Prostate gland (tissue), 2 donors: ENCODE measurements at regions not wholly inside any gene's neighbourhood (a gene's known extent, or its start where the extent isn't known, plus 50 kb on each side); places are given as distances from the start of the nearest gene placed in this dataset.

Experiments
- DNase-seq: peaks from one replicate; pipeline ENCODE4 v3.0.0-alpha.2; 2019; ENCODE audit warnings: low spot score
- H3K27ac ChIP-seq, 2 donors: fragments of 200-600 bp; sonication (generic); 2 replicates each; pipeline ENCODE4 v1.5.1; 2017 to 2019
- H3K27me3 ChIP-seq: fragments of 200-600 bp; sonication (generic); replicated peaks from 2 replicates; pipeline ENCODE4 v1.5.1; 2019; ENCODE audit not compliant: insufficient read depth
- H3K36me3 ChIP-seq, 2 donors: fragments of 200-600 bp; sonication (generic); 1 replicate in 1 of 2; 2 replicates in 1 of 2; pipeline versions ENCODE4 v1.5.1 to v1.8.1; 2017 to 2019
- H3K4me1 ChIP-seq: fragments of 200-600 bp; sonication (generic); replicated peaks from 2 replicates; pipeline ENCODE4 v1.5.1; 2019
- H3K4me3 ChIP-seq, 2 donors: fragments of 200-600 bp; sonication (generic); 2 replicates each; pipeline ENCODE4 v1.5.1; 2017 to 2019
- H3K9me3 ChIP-seq: fragments of 200-600 bp; sonication (generic); 2 replicates; pipeline ENCODE4 v1.5.1; 2017
- CTCF ChIP-seq, 4 experiments: fragments of 200-600 bp in 2 of 4; fragments of 450-650 bp in 2 of 4; sonication (generic) in 2 of 4; IDR thresholded peaks; 1 replicate in 3 of 4; 2 replicates in 1 of 4; pipeline ENCODE4 v1.5.1; 2016 to 2019; ENCODE audit warnings: antibody characterized with exemption in 4 of 4, mild to moderate bottlenecking in 2 of 4, moderate library complexity in 2 of 4
- POLR2A ChIP-seq: fragments of 450-650 bp; IDR thresholded peaks from one replicate; pipeline ENCODE4 v1.6.1; 2016; ENCODE audit warnings: antibody characterized with exemption, mild to moderate bottlenecking
- POLR2AphosphoS5 ChIP-seq: sonication (generic); formaldehyde crosslinking; IDR thresholded peaks from one replicate; pipeline ENCODE4 v1.6.1; 2017; ENCODE audit warnings: antibody characterized with exemption
- whole genome bisulfite sequencing: methylation state at CpG from one replicate; pipeline ENCODE4 v1.1.5; 2018; 5-methylcytosine and 5-hydroxymethylcytosine counted together
- intact Hi-C: fragments of 100-400 bp; cut with DNase I; formaldehyde crosslinking; loops from one replicate; pipeline ENCODE4 v1.14.2; 2022

- 29% methylated on average over 5 of the region's 5 CpGs for WGBS
- peak; percentile 79 for DNase-seq
- H3K4me1 ChIP-seq, result peaks cover 11% of the 10 kb centered on the region
- H3K27ac ChIP-seq, result peak overlapping the region; percentile 45 to 60
- no peak overlapping the region for H3K4me3 ChIP-seq
- H3K27me3 ChIP-seq, result no peaks in the 10 kb centered on the region
- intact Hi-C loops, result no loop called here
- H3K36me3 ChIP-seq, result no peaks in the 10 kb centered on the region
- H3K9me3 ChIP-seq, result no peaks in the 10 kb centered on the region
- TF ChIP-seq POLR2AphosphoS5 (peak; percentile 92), POLR2A (no peak), CTCF (IDR thresholded peaks at IDR 0.05) (no peak)
These were observed 116.1 kb upstream of the KLHL25 start for GRCh38 chr15:85910834-85911233.

- Histone ChIP-seq H3K27me3 (no peaks in the 10 kb centered on the region), H3K9me3 (no peaks in the 10 kb centered on the region)
- no peak for TF ChIP-seq CTCF (IDR thresholded peaks at IDR 0.05)
- TF ChIP-seq POLR2A, result no peak
- TF ChIP-seq POLR2AphosphoS5, result no peak
These were observed 118.7 kb upstream of the KLHL25 start for GRCh38 chr15:85913461-85913860.

GRCh38 chr15:85920956-85921355, 126.2 kb upstream of the KLHL25 start:
- Histone ChIP-seq H3K4me1 (no peaks in the 10 kb centered on the region), H3K36me3 (no peaks in the 10 kb centered on the region), H3K27me3 (no peaks in the 10 kb centered on the region), H3K9me3 (no peaks in the 10 kb centered on the region), H3K27ac (no peak overlapping the region), H3K4me3 (no peak overlapping the region)
- intact Hi-C loops, result no loop called here
- TF ChIP-seq POLR2AphosphoS5, result no peak
- no peak for TF ChIP-seq CTCF (IDR thresholded peaks at IDR 0.05)
- no peak for TF ChIP-seq POLR2A
- WGBS, result 70% methylated on average over 5 of the region's 5 CpGs
- no peak for DNase-seq

More at GRCh38 chr15:85913461-85913860, 118.7 kb upstream of the KLHL25 start:
- intact Hi-C loops, result no loop called here
- 31% methylated on average over 2 of the region's 2 CpGs for WGBS
- no peak overlapping the region for H3K27ac ChIP-seq
- H3K4me3 ChIP-seq, result no peak overlapping the region
- no peaks in the 10 kb centered on the region for H3K36me3 ChIP-seq
- peaks cover 11% of the 10 kb centered on the region for H3K4me1 ChIP-seq
- DNase-seq, result no peak

GRCh38 chr15:85924088-85924487, 129.4 kb upstream of the KLHL25 start:
- Histone ChIP-seq H3K4me3 (no peak overlapping the region), H3K4me1 (no peaks in the 10 kb centered on the region), H3K9me3 (no peaks in the 10 kb centered on the region), H3K36me3 (no peaks in the 10 kb centered on the region), H3K27me3 (no peaks in the 10 kb centered on the region), H3K27ac (no peak overlapping the region)
- no peak for TF ChIP-seq POLR2AphosphoS5
- TF ChIP-seq POLR2A, result no peak
- TF ChIP-seq CTCF (IDR thresholded peaks at IDR 0.05), result no peak
- 89% methylated on average over 3 of the region's 3 CpGs for WGBS
- no peak for DNase-seq
- intact Hi-C loops, result no loop called here

- intact Hi-C loops, result no loop called here
- no peaks in the 10 kb centered on the region for H3K4me1 ChIP-seq
- no peak overlapping the region for H3K27ac ChIP-seq
- 72% methylated on average over 8 of the region's 8 CpGs for WGBS
- TF ChIP-seq POLR2A (no peak), CTCF (IDR thresholded peaks at IDR 0.05) (no peak), POLR2AphosphoS5 (no peak)
- H3K9me3 ChIP-seq, result no peaks in the 10 kb centered on the region
- no peaks in the 10 kb centered on the region for H3K36me3 ChIP-seq
- H3K4me3 ChIP-seq, result no peak overlapping the region
- DNase-seq, result no peak
- H3K27me3 ChIP-seq, result no peaks in the 10 kb centered on the region
These were observed 131.0 kb upstream of the KLHL25 start for GRCh38 chr15:85925649-85926237.
